ENCODE measurements at regions not wholly inside any gene's neighbourhood (a gene's known extent, or its start where the extent isn't known, plus 50 kb on each side); places are given as distances from the start of the nearest gene placed in this dataset.

DNA sequence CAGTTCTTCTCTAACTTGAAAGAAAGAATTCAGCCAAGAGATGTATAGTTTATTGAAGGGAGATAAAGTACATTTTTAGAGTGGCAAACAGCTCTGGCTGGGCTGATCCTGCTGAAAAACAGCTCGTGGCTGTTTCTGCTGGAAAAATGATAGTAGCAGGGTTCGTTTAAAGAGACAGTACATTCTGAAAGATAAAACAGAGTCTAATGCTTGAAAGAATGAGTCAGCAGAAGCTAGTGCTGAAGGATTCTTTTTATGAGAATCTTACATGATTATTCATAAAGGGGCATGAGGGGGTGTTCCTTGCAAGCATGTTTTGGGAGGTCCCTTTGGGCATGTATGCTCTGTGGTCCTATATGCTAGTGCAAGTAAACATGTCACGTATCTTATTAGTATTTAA is 790.0 kb downstream of the PCDH18 start:
- TF ChIP-seq, protein P1, sequence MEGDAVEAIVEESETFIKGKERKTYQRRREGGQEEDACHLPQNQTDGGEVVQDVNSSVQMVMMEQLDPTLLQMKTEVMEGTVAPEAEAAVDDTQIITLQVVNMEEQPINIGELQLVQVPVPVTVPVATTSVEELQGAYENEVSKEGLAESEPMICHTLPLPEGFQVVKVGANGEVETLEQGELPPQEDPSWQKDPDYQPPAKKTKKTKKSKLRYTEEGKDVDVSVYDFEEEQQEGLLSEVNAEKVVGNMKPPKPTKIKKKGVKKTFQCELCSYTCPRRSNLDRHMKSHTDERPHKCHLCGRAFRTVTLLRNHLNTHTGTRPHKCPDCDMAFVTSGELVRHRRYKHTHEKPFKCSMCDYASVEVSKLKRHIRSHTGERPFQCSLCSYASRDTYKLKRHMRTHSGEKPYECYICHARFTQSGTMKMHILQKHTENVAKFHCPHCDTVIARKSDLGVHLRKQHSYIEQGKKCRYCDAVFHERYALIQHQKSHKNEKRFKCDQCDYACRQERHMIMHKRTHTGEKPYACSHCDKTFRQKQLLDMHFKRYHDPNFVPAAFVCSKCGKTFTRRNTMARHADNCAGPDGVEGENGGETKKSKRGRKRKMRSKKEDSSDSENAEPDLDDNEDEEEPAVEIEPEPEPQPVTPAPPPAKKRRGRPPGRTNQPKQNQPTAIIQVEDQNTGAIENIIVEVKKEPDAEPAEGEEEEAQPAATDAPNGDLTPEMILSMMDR (IDR thresholded peaks at IDR 0.05; ENCODE audit: insufficient read depth, low read length, poor library complexity, severe bottlenecking), result no peak
- TF ChIP-seq EZH2phosphoT487 (conservative IDR thresholded peaks at IDR 0.05; ENCODE audit: low read length), result no peak

Measured in SU-DHL-6 (cell line).